ENCODE measurements at regions not wholly inside any gene's neighbourhood (a gene's known extent, or its start where the extent isn't known, plus 50 kb on each side); places are given as distances from the start of the nearest gene placed in this dataset.
A peak's percentile ranks its signal among the peaks of the same experiment; 100 is the strongest.

DNA sequence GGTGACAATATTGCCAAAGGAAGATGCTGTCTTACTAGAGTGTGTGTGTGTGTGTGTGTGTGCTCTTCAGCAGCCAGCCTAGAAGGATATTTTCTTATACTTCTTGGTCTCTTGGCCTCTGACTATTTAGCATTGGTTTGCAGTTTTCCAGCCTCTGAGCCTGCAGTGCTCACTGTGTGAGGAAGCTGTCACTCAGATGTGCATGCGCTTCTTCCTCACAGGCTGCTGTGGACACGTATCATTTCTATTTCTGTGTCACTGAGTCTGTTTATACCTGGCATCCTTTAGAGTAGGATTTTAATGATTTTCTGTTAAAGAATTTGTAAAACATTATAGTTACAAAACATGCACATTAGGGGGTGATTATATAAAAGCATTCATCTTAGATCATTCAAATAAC, 83.3 kb downstream of the ALDH8A1 start:
- no peak for DNase-seq

DNA sequence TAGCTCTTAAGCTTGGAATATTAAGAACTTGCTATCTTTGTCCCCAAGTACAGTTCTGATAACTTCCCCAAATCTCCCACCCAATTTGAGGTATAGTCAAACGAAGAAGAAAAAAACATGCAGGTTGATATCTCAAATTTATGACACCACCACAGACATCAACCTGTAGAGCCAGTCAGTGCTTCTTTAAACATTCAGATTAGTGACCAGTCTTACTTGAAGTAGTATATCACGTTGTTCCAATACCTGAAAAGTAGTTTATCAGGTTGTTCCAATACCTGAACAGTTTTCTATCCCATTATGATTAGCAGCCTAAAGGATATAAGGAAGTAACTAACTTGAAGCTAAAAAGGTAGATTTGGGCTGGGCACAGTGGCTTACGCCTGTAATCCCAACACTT, 85.3 kb downstream of the ALDH8A1 start:
- no peak for DNase-seq

DNA sequence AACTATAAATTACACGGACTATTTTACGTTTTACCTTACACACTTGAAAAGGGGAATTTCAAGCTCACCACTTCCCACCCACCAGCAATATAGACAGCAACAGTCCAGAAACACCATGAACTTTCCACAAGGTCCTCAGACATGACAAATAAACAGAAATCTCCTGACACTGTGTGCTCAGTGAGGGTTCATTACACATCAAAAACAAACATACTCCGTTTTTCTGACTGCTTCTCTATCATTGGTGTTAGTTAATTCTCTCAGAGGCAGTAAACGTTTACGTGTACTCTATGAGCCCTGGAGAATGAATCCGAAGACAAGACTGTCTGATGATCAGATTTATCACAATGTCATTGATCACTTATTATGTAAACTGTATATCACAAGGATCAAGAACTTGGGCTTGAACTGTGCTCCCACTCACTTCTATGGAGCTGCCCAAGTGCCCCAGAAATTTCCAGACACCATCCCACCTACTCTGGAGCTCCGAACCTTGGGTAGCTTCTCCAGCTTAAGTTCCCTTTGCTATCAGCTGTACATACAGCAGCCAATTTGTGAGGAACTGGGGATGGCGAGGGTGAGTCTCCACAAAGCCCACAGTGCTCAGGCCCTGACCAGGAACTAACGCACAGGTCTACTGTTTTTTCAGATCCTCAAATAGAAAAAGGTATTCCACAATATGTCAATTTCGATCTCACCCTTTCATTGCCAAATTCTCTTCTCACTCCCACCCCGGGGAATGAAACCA, 86.0 kb downstream of the ALDH8A1 start:
- DNase-seq: no peak

DNA sequence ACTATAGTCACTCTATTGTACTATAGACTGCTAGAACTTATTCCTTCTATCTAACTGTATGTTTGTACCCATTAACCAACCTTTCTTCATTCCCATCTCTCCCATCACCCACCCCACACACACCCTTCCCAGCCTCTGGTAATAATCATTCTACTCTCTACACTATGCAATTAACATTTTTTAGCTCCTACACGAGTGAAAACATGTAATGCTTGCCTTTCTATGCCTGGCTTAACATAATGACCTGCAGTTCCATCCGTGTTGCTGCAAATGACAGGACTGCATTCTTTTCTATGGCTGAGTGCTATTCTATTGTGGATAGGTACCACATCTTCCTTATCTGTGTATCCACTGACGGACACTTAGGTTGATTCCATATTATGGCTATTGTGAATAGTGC, 95.5 kb downstream of the ALDH8A1 start:
- no peak for DNase-seq

DNA sequence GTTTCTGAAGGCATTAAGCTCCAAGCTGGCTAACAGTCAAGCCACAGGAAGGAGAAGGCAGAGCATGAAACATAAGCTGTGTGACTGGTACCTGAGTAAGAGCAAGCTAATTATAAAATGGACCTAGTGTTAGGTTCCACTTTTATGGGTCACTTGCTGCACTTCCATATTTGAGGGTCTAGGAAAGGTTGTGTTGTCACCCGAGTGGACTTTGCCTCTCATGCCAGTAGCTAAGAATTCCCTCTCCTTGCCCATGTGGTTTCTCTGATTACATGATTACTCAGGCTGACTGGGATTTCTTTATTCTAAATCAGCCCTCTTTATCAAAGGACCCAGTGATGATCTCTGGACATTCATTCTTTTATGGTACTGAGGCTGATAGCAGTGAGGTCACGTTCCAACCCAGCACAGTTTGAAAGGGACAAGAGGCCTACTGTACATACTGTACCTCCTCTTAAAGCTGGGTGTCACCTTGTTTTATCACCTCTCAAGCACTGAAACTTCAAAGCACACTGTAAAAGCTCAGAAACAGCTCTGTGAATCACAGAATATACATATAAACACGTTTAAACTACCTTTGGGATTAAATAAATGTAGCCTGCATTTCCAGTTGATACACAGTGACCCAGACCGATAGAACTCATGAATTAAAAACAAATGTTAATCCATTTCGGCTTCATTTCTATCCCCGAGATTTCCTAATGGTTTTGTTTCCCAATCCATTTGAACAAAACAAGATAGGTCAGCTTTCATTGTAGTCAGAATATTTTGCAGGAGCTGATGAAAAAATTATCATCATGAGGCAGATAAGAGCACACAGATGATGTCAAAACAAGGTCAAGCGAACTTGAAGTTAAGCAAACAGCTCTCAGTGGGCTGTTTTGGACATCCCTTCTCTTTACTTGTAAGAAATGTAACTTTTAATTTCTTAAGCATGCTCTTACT, 96.5 kb downstream of the ALDH8A1 start:
- DNase-seq: no peak

DNA sequence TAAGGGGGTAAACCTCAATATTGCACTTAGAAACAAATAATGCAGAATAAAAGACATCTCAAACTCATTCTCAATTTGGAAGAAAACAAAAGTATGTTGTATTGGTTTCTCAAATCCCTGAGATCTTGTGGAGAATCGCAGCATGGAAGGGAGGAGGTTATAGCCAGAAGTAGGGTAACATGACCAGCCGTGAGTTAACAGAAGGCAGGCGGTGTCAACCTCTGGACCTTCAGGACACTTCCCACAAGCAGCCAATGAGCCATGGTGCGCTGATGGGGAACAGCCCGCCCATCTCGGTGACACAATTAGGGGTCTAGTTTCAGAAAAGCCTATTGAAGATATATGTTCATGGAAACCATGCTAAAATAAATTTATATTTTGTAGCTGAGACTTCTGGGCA, 98.4 kb downstream of the ALDH8A1 start:
- no peak for DNase-seq

DNA sequence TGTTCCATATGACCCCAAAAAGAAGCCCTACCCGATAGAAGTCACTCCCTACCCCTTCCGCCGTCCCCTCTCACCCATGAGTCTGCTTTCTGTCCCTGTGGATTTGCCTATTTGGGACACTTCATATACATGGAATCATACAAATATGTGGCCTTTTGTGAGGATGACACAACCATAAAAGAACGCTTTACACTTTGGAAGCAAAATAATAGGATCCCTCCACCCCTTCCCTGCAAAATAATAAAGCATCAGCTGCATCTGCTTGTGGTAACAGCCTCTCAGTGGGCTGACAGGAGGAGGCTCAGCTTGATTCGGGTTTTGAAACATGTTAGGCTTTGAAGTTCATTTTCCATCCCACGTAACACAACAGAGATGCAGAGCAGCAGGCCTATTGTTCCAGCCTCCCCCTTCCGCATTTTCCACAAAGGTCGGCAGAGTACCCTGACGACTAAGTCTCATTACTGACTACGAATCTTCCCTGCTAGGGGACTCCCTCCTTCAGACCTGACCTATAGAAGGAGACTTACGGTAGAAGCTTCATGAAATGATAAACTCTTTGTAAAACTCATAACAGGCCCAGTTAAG, 99.1 kb downstream of the ALDH8A1 start:
- no peak for DNase-seq

DNA sequence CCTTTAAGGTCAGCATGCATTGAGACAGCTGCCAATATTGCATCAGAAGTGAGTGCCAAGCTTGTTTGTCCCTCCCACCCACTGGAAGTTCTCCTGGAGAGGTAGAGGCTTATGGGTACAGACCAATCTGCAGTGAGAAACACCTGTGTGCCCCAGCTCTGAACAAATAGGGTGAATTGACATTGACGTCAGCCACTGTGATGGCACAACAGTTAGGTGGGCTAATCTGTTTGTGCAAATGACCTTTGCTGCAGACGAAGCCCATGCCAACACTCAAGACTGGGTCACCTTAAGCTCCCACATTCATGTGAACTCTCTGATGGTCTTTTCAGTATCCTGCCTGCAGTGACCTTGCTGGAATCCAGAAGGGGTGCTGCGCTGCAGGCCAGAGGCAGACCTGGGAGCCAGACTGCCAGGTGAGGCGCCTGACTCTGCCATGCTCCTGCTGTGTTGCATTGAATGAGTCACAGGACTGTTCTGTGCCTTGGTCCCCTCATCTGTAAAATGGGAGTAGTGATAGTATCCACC, 99.9 kb downstream of the ALDH8A1 start:
- DNase-seq: no peak

DNA sequence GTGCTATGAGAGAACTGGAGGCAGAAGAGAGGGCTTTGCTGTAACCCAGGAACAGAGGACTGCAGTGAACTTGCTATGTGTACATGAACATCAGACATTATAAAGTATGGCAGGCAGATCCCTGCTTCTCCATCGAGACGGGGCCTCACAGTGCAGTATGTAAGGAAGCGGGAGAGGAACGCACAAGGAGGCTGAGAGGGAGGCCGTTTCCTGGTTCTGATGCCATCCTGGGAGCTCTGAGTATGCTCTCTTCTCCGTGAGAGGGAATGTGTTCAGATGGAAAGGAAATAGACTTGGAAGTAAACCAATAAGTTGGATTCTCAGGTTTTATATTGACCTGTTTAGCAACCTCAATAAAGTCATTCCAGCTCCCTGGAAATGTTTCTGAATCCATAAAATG, 101.8 kb downstream of the ALDH8A1 start:
- no peak for DNase-seq

DNA sequence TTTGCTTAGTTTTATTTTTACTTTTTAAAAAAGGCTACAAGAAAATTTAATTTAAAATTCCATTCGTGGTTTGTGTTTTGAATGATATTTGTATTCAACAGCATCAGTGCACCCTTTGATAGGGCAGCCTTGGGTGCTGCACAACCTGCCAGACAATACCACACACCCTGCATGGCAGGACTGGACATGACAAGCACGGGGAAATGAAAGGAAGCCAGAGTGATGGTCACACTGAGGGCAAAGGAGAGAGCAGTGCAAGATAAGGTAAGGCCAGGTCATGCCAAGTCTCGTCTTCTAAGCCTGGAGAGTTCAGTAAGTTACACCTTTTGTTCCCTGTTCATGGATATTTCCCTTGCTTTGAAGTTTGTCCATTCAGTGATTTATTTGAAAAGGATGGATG, 103.0 kb downstream of the ALDH8A1 start:
- no peak for DNase-seq

DNA sequence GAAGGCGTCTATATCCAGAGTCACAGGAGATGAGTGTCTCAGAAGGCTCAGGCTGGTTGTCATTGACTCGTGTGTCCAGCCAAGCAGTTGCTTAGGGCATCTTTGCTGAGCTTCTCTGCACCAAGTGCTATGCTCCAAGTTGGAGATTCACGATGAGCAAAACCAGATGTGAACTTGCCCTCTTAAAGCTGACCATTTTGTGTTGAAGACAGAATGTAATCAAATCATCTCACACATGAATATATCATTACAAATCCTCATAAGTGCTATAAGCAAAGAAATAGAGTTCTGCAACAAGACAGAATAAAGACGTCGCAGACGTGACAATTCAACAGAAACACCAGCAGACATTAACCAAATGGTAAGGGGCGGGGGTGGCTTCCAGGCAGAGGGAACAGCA, 103.9 kb downstream of the ALDH8A1 start:
- no peak for DNase-seq

DNA sequence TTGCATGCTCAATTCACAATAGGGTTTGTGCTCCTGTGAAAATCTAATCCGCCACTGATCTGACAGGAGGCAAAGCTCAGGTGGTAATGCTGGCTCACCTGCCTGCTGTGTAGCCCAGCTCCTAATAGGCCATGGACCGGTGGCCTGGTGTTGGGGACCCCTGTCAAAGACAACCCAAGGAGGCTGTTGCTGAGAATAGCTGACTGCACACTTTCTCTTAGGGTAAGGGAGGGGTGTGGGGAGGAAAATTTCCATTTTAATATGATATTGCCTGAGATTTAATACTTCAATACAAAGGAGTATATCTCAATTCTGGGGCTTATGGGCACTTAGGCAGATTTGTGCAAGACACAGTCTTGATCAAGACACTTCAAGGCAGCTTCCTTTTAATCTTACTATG, 105.8 kb downstream of the ALDH8A1 start:
- no peak for DNase-seq

DNA sequence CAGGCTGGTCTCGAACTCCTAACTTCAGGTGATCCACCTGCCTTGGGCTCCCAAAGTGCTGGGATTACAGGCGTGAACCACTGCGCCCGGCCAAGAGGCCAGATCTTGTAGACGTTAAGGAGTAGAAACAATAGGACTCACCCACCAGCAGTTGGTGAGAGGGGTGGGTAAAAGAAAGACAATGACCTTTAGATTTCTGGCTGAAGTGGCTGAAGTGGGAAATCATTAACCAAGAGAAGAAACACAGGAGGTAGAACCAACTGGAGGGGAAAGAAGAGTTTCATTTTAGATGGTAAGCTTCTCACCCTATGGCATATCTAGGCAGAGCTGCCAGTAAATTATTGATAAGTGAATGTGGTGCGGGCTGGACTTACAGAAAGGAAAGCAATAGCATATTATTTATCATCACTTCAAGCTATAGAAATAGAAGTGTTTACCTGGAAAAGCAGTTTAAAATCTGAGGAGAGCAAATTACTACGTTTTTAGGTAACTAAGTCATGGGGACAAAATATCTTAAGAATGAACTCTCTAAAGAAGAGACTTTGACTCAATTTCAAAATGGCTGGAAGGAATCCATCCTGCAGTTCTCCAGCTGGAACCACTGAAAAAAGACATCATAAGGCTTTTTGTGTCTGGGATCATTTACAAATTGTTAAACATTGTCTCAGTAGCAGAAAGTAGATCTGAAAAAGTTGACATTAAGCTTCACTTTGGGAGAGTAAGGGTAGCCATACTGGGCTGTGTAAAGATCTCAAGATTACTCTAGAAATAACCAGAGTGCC, 109.6 kb downstream of the ALDH8A1 start:
- no peak for DNase-seq

DNA sequence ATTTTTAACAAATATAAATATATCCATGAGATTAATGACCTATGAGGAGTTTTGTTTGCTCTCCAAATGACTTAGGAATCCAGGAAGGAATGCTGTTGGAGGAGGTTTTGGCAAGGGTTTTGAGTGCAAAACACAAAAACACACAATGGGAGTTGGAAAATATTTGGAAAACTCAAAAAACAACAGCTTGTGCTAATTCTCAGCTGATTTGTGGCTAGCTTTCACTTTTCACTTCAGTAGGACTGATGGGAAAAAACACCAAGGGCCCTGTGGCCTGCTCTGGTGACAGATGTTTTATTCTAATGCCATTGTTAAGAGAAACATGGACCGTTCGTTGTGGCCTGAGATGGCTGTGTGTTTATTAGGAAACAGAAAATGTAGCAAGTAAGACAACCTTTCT, 113.9 kb downstream of the ALDH8A1 start:
- DNase-seq: peak; percentile 11

DNA sequence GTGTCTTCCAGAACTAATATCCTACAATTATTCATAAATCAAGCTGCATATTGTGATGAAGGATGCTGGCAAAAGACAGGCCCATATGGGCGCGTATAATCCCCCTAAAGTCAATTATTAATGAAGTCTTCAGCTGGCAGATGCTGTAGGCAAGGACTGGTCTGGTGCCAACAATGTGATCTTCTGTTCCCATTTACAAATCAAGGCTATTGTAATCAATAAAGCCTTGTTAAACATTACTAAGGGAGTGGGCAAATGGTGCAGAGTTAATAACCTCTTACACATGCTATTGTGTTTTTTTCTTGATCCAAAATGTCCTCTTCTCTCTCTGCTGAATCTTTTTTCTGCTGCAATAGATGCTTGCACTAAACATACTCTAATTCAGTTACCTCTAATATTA, 119.0 kb downstream of the ALDH8A1 start:
- peak; percentile 86 for DNase-seq

DNA sequence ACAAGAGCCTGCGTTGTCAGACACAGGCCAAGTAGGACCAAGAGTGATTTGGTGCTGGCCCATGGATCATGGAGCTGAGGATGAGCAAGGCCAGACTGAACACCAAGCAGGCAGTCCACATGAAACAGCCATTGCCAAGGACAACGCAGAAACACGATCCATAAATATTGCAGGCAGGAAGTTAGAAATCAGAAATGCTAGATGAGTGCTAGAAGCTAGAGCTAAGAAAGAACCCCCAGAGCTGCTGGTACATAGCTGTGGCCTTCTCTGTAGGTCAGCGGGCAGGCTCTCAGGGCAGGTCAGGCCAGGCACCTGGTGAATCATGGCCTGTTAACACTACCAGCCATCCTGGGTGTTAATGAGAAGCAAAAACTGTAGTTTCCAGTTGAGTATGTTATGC, 119.7 kb downstream of the ALDH8A1 start:
- DNase-seq: no peak

DNA sequence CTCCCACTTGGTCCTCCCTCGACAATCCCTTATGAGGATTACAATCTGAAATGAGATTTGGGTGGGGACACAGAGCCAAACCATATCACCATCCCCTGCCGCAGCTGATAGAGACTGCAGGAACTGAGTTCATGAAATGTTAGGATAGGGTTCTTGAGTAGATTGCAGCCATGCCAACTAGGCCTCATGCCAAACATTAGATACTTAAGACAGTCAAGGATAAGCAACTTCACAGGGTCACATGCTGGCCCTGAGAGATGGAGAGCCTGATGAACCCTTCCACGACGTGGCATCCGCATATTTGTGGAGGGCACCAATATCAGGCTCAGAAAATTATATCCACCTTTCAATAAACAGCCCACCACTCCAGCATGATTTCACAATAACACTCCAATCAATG, 121.3 kb downstream of the ALDH8A1 start:
- DNase-seq: no peak

DNA sequence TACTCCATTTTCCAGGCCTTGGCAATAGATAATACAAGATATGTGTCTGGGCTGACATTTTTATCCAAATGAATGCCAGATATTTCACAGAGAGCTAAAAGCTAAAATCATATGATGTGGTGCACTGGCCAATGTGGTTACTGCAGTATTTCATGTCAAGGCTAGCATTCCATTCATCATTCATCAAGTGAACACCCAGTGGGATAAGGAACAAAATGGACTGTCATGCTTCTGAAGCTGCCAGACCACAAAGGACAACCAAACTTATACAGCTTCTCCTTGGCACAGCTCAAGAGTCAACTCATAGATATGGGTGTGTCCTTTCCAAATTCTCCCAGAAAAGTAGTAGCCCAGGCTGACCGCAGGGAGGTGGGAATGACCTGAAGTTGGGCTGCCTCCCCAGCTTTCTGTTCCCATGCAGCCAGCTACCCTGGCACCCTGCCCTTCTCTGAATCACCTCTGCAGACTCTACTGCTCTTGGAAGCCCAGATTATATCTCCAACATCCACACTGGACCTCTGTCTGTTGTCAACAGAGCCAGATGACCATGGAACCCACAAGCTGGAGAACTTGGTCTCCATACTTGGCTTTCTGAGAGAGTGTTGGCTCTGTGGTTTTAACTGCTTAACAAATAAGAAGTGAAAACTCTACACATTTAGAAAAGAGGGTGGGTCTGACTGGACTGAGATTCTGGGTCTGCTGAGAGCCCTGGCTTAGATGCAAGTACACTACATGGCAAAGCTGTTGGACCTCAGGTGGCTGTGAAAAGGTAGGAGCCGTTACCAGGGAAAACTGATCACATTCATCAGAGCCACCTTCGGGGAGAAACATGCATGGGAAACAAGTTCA, 122.8 kb downstream of the ALDH8A1 start:
- no peak for DNase-seq

DNA sequence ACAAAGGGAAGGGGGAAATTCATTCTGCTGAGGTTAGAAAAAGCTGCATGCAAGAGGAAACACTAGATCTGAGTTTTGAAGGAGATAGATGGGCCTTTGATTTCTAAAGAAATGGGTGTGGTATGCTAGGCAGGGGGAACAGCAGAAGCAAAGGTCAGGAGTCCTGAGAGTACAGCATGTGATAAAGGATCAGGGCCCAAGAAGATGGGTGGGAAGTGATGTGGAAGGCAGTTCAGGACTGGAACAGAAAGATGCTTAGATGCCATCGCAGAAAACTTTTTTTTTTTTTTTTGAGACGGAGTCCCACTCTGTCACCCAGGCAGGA, 126.2 kb downstream of the ALDH8A1 start:
- no peak for DNase-seq

DNA sequence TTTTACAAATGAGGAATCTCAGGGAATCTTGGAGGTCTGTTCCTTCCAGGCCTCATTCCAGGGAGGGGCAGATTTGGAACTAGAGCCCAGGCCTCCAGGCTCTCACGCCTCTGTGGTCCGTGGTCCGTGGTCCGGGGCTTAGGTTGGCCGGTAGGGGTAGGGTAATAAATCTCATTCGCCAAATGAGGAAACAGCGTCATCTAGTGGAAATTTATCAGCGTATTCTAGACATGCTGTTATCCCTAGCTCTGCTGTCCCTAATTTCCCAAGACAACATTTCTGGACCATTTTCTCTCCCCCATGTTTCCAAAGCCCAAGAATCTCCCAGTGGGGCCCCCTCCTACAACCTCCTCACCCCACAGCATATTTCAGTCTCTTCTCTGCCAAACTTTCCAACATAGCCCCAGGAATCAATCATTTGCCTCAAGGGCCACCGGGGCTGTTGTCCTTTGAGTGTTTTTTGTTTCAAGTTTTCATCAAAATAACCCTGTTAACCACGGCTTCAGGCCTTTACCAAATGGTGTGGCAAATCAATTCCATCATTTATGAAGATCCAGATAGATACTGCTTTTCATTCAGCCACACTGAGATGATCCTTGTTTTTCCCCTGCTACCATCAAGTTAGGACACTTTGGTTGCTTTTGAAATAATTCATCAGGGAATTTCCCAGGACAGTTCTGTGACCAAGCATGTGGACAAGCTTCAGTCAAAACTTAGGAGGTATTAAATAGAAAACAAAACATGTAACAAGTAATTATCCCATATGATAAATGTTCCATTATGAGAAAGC, 126.8 kb downstream of the ALDH8A1 start:
- peak; percentile 61 for DNase-seq

All from NCI-H1694 treated with DMSO at 0.1 percent for 48 hours (cell line).